ENCODE measurements at regions not wholly inside any gene's neighbourhood (a gene's known extent, or its start where the extent isn't known, plus 50 kb on each side); places are given as distances from the start of the nearest gene placed in this dataset.

GRCh38 chr22:47762141-47762540 lies 999.7 kb downstream of the TBC1D22A start:
- no peak overlapping the region for H2AK5ac ChIP-seq (ENCODE audit: low read depth, low read length)
- ATAC-seq (ENCODE audit: low read depth) (no peak), DNase-seq (no peak)
- H4K8ac ChIP-seq (ENCODE audit: low read depth in 2 of 2, low read length in 2 of 2) = no peak overlapping the region
- ChIA-PET POLR2A (ENCODE audit: unreplicated experiment) (no interaction called here), CTCF (no interaction called here)
- no peak overlapping the region for H3K27ac ChIP-seq (ENCODE audit: insufficient read depth, low read length)
- H2AK9ac ChIP-seq (replicated peaks; ENCODE audit: low read depth, low read length, poor library complexity) = no peak overlapping the region
- no peak overlapping the region for H3K9ac ChIP-seq (ENCODE audit: low read depth, low read length)
- no peaks in the 10 kb centered on the region for H3K27me3 ChIP-seq (ENCODE audit: control insufficient read depth, insufficient read depth, low read length)
- no peak overlapping the region for H4K5ac ChIP-seq (ENCODE audit: low read depth, low read length)
- BruUV-seq (replicated peaks) = no TSS peak
- no peak overlapping the region for H3K4me3 ChIP-seq (ENCODE audit: insufficient read depth, low read depth, low read length)
- 20% methylated on average over 1 of the region's 3 CpGs; no CpG with 5 or more reads in 1 of the 2 experiments for WGBS, 2 experiments (ENCODE audit: extremely low coverage in 2 of 2, insufficient read length in 1 of 2)
- H2BK120ac ChIP-seq (ENCODE audit: low read depth, low read length) = no peak overlapping the region
- H4K20me1 ChIP-seq (ENCODE audit: insufficient read depth, low read length) = no peaks in the 10 kb centered on the region
- no peak for TF ChIP-seq MAFK (IDR thresholded peaks at IDR 0.05; ENCODE audit: low read depth, low read length)
- no peak for TF ChIP-seq BHLHE40 (IDR thresholded peaks at IDR 0.05; ENCODE audit: low read depth, low read length)
- TF ChIP-seq ELK1 (IDR thresholded peaks at IDR 0.05; ENCODE audit: borderline replicate concordance, low read depth, low read length) = no peak
- TF ChIP-seq RCOR1 (IDR thresholded peaks at IDR 0.05; ENCODE audit: insufficient replicate concordance, low read length) = no peak
- no peak for TF ChIP-seq RAD21 (IDR thresholded peaks at IDR 0.05; ENCODE audit: low read length)
- no peak for TF ChIP-seq CTCF (conservative IDR thresholded peaks at IDR 0.05; ENCODE audit: low read depth, low read length)
- dilution Hi-C loops (cut with HindIII; ENCODE audit: low sequenced_read_pairs, unreplicated experiment) = no loop called here
- H3K9me3 ChIP-seq (ENCODE audit: control insufficient read depth, insufficient read depth, low read length) = peaks cover 41% of the 10 kb centered on the region
- no peaks in the 10 kb centered on the region for H3K4me1 ChIP-seq (ENCODE audit: control insufficient read depth, insufficient read depth, low read length)
- no peak overlapping the region for H3K23ac ChIP-seq (ENCODE audit: low read depth, low read length)
- H3K4me2 ChIP-seq (ENCODE audit: low read depth, low read length) = no peak overlapping the region
- H2BK5ac ChIP-seq (ENCODE audit: low read depth, low read length, poor library complexity, severe bottlenecking) = no peak overlapping the region
- no peaks in the 10 kb centered on the region for H3K79me1 ChIP-seq (ENCODE audit: low read depth in 1 of 2, low read length in 2 of 2)
- no peak overlapping the region for H3K56ac ChIP-seq (ENCODE audit: extremely low read depth, insufficient read depth, low read length)
- H3K36me3 ChIP-seq (ENCODE audit: control insufficient read depth, insufficient read depth, low read length) = no peaks in the 10 kb centered on the region
- H2BK15ac ChIP-seq (ENCODE audit: low read depth, low read length) = no peak overlapping the region
- no peak overlapping the region for H4K91ac ChIP-seq (ENCODE audit: insufficient read depth, low read depth, low read length)
- no peak overlapping the region for H3K18ac ChIP-seq (ENCODE audit: low read depth, low read length)
- H2BK20ac ChIP-seq (ENCODE audit: low read depth, low read length) = no peak overlapping the region
- H3K4ac ChIP-seq (ENCODE audit: low read depth, low read length) = no peak overlapping the region
- intact Hi-C loops (cut with micrococcal nuclease) = no loop called here
- H3K9me1 ChIP-seq (ENCODE audit: insufficient read depth, low read length) = no peaks in the 10 kb centered on the region
- H2AFZ ChIP-seq (replicated peaks; ENCODE audit: low read length, poor library complexity) = no peak overlapping the region
- in situ Hi-C loops (cut with MboI; ENCODE audit: low sequenced_read_pairs) = no loop called here
- no peak overlapping the region for H3K14ac ChIP-seq (replicated peaks; ENCODE audit: low read depth, low read length)

Measured in IMR-90 (cell line).